GM12878 (cell line): ENCODE measurements at regions not wholly inside any gene's neighbourhood (a gene's known extent, or its start where the extent isn't known, plus 50 kb on each side); places are given as distances from the start of the nearest gene placed in this dataset.

Source experiments
- ATAC-seq: fragments of 200-7000 bp; cut with Tn5 transposase; 3 replicates; pipeline ENCODE4 v1.9.1; 2020; ENCODE audit warnings: mild to moderate bottlenecking, moderate library complexity
- BruUV-seq: library from RNA; stranded (reverse); fragments of 400-500 nt; replicated peaks from 2 replicates; lab custom pipeline; 2021; lab: Mats Ljungman, UMichigan
- CTCF ChIA-PET: fragments of 300-600 bp; sonication (Branson Sonifier 250); formaldehyde crosslinking; extraction: SDS; loops from one replicate; lab custom pipeline; 2021; ENCODE audit warnings: inconsistent platforms; lab: Yijun Ruan, JAX
- POLR2A ChIA-PET: fragments of 350-600 bp; formaldehyde crosslinking; extraction: SDS; loops from one replicate; lab custom pipeline; 2021; ENCODE audit warnings: inconsistent platforms; lab: Charles Lee
- RAD21 ChIA-PET: fragments of 300-600 bp; sonication (Branson Sonifier 250); formaldehyde crosslinking; loops from one replicate; lab custom pipeline; 2023; ENCODE audit warnings: antibody characterized with exemption; ENCODE audit not compliant: unreplicated experiment; lab: Charles Lee
- SMC1A ChIA-PET: fragments of 300-600 bp; sonication (Branson Sonifier 250); formaldehyde crosslinking; loops from one replicate; lab custom pipeline; 2023; ENCODE audit not compliant: unreplicated experiment, uncharacterized antibody; lab: Charles Lee
- DNase-seq: peaks from one replicate; pipeline ENCODE4 v3.0.0-alpha.2; 2011; ENCODE audit warnings: low read depth, low spot score
- FAIRE-seq: peaks from 3 replicates; lab custom pipeline; 2011; peaks lifted over from hg19 to GRCh38; lab: Jason Lieb, UNC
- H2AFZ ChIP-seq: 2 replicates; pipeline ENCODE4 v1.6.0; 2011; ENCODE audit warnings: low read depth, low read length, control low read depth; ENCODE audit not compliant: control insufficient read depth
- H3K27ac ChIP-seq: 2 replicates; pipeline ENCODE4 v1.5.1; 2011; ENCODE audit warnings: control low read depth; ENCODE audit not compliant: control insufficient read depth, insufficient read depth
- H3K27me3 ChIP-seq, 2 experiments: replicated peaks in 1 of 2; 2 replicates each; pipeline versions ENCODE4 v1.6.0 to v1.6.1; 2011; ENCODE audit warnings: low read length in 1 of 2; ENCODE audit not compliant: control insufficient read depth in 2 of 2, insufficient read depth in 2 of 2
- H3K36me3 ChIP-seq, 2 experiments: 2 replicates each; pipeline ENCODE4 v1.5.1; 2011; ENCODE audit warnings: low read length in 1 of 2; ENCODE audit not compliant: control insufficient read depth in 2 of 2, insufficient read depth in 2 of 2
- H3K4me1 ChIP-seq: 2 replicates; pipeline ENCODE4 v1.6.1; 2011; ENCODE audit warnings: mild to moderate bottlenecking, low read length, moderate library complexity, mixed read lengths; ENCODE audit not compliant: control insufficient read depth, insufficient read depth
- H3K4me2 ChIP-seq: 2 replicates; pipeline ENCODE4 v1.6.0; 2011; ENCODE audit warnings: control low read depth; ENCODE audit not compliant: control insufficient read depth, insufficient read depth
- H3K4me3 ChIP-seq: fragments of 200-600 bp; sonication (generic); 2 replicates; pipeline ENCODE4 v1.5.1; 2016
- H3K79me2 ChIP-seq: 2 replicates; pipeline ENCODE4 v1.6.0; 2011; ENCODE audit warnings: low read length; ENCODE audit not compliant: control insufficient read depth, insufficient read depth
- H3K9ac ChIP-seq: 2 replicates; pipeline ENCODE4 v1.8.0; 2011; ENCODE audit warnings: low read length, control low read depth, mixed read lengths; ENCODE audit not compliant: control insufficient read depth, insufficient read depth
- H3K9me3 ChIP-seq: replicated peaks from 3 replicates; pipeline ENCODE4 v1.5.1; 2011; ENCODE audit warnings: mild to moderate bottlenecking, low read length; ENCODE audit not compliant: control insufficient read depth, insufficient read depth
- H4K20me1 ChIP-seq: 2 replicates; pipeline ENCODE4 v1.6.0; 2011; ENCODE audit not compliant: control insufficient read depth, insufficient read depth
- RAD51 ChIP-seq: fragments of 450-650 bp; IDR thresholded peaks from 2 replicates; pipeline ENCODE4 v1.6.1; 2016; ENCODE audit warnings: moderate library complexity, mild to moderate bottlenecking, inconsistent platforms
- SREBF1 ChIP-seq: IDR thresholded peaks from 2 replicates; pipeline ENCODE4 v1.6.1; 2012; ENCODE audit warnings: mild to moderate bottlenecking, low read length
- WGBS: methylation state at CpG from one replicate; pipeline ENCODE4 v1.1.6; 2016; ENCODE audit warnings: low lambda C conversion rate; ENCODE audit not compliant: insufficient replicate concordance, insufficient coverage; ENCODE audit errors: missing lambda C conversion rate; 5-methylcytosine and 5-hydroxymethylcytosine counted together
- in situ Hi-C: fragments of 300-500 bp; cut with MboI; formaldehyde crosslinking; loops from 9 replicates; pipeline ENCODE4 v1.14.3; 2018; ENCODE audit warnings: mixed read lengths
- intact Hi-C: fragments of 100-400 bp; cut with micrococcal nuclease; formaldehyde crosslinking; loops from one replicate; pipeline ENCODE4 v1.14.2; 2022; ENCODE audit not compliant: unreplicated experiment
- TF ChIP-seq, protein P1 (sequence below): IDR thresholded peaks from 2 replicates; pipeline ENCODE4 v1.6.1; 2012; ENCODE audit warnings: low read depth, low read length, improper control_type of control experiment
- TF ChIP-seq, protein P2 (sequence below): fragments of 450-650 bp; IDR thresholded peaks from 2 replicates; pipeline ENCODE4 v1.6.1; 2017; ENCODE audit warnings: mild to moderate bottlenecking, low read depth, inconsistent platforms; ENCODE audit not compliant: poor library complexity, severe bottlenecking
- TF ChIP-seq, protein P3 (sequence below): fragments of 450-650 bp; IDR thresholded peaks from 2 replicates; pipeline ENCODE4 v1.6.1; 2016; ENCODE audit warnings: mild to moderate bottlenecking
- TF ChIP-seq, protein P4 (sequence below): fragments of 150-350 bp; IDR thresholded peaks from 2 replicates; pipeline ENCODE4 v1.6.1; 2016; ENCODE audit warnings: low read depth, low read length

- no peak overlapping the region for H3K4me3 ChIP-seq
- H3K79me2 ChIP-seq, result no peaks in the 10 kb centered on the region
- intact Hi-C loops (no loop called here), in situ Hi-C loops (no loop called here)
- H3K9me3 ChIP-seq, result no peaks in the 10 kb centered on the region
- no TSS peak for BruUV-seq
- FAIRE-seq (no peak), DNase-seq (no peak), ATAC-seq (no peak)
- H3K9ac ChIP-seq, result no peak overlapping the region
- H3K27me3 ChIP-seq, result no peaks in the 10 kb centered on the region
- ChIA-PET POLR2A (no interaction called here), CTCF (no interaction called here), SMC1A (interaction anchor here (0.6 kb wide), 1 partner anchor 1962 kb away, joined by 3 read pairs; no protein-coding TSS in a partner anchor), RAD21 (no interaction called here)
- no peak overlapping the region for H3K27ac ChIP-seq
- TF ChIP-seq, protein P1, sequence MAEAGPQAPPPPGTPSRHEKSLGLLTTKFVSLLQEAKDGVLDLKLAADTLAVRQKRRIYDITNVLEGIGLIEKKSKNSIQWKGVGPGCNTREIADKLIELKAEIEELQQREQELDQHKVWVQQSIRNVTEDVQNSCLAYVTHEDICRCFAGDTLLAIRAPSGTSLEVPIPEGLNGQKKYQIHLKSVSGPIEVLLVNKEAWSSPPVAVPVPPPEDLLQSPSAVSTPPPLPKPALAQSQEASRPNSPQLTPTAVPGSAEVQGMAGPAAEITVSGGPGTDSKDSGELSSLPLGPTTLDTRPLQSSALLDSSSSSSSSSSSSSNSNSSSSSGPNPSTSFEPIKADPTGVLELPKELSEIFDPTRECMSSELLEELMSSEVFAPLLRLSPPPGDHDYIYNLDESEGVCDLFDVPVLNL, result no peak
- TF ChIP-seq RAD51 (no peak), SREBF1 (no peak)
- TF ChIP-seq, protein P2, sequence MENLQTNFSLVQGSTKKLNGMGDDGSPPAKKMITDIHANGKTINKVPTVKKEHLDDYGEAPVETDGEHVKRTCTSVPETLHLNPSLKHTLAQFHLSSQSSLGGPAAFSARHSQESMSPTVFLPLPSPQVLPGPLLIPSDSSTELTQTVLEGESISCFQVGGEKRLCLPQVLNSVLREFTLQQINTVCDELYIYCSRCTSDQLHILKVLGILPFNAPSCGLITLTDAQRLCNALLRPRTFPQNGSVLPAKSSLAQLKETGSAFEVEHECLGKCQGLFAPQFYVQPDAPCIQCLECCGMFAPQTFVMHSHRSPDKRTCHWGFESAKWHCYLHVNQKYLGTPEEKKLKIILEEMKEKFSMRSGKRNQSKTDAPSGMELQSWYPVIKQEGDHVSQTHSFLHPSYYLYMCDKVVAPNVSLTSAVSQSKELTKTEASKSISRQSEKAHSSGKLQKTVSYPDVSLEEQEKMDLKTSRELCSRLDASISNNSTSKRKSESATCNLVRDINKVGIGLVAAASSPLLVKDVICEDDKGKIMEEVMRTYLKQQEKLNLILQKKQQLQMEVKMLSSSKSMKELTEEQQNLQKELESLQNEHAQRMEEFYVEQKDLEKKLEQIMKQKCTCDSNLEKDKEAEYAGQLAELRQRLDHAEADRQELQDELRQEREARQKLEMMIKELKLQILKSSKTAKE, result no peak
- TF ChIP-seq, protein P3, sequence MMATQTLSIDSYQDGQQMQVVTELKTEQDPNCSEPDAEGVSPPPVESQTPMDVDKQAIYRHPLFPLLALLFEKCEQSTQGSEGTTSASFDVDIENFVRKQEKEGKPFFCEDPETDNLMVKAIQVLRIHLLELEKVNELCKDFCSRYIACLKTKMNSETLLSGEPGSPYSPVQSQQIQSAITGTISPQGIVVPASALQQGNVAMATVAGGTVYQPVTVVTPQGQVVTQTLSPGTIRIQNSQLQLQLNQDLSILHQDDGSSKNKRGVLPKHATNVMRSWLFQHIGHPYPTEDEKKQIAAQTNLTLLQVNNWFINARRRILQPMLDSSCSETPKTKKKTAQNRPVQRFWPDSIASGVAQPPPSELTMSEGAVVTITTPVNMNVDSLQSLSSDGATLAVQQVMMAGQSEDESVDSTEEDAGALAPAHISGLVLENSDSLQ, result no peak
- TF ChIP-seq, protein P4, sequence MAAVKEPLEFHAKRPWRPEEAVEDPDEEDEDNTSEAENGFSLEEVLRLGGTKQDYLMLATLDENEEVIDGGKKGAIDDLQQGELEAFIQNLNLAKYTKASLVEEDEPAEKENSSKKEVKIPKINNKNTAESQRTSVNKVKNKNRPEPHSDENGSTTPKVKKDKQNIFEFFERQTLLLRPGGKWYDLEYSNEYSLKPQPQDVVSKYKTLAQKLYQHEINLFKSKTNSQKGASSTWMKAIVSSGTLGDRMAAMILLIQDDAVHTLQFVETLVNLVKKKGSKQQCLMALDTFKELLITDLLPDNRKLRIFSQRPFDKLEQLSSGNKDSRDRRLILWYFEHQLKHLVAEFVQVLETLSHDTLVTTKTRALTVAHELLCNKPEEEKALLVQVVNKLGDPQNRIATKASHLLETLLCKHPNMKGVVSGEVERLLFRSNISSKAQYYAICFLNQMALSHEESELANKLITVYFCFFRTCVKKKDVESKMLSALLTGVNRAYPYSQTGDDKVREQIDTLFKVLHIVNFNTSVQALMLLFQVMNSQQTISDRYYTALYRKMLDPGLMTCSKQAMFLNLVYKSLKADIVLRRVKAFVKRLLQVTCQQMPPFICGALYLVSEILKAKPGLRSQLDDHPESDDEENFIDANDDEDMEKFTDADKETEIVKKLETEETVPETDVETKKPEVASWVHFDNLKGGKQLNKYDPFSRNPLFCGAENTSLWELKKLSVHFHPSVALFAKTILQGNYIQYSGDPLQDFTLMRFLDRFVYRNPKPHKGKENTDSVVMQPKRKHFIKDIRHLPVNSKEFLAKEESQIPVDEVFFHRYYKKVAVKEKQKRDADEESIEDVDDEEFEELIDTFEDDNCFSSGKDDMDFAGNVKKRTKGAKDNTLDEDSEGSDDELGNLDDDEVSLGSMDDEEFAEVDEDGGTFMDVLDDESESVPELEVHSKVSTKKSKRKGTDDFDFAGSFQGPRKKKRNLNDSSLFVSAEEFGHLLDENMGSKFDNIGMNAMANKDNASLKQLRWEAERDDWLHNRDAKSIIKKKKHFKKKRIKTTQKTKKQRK, result no peak
- H2AFZ ChIP-seq, result no peak overlapping the region
- 0% methylated on average over 1 of the region's 1 CpG for whole genome bisulfite sequencing
- no peaks in the 10 kb centered on the region for H3K4me1 ChIP-seq
- no peaks in the 10 kb centered on the region for H3K36me3 ChIP-seq
- no peak overlapping the region for H3K4me2 ChIP-seq
- H4K20me1 ChIP-seq, result no peaks in the 10 kb centered on the region
Measured at GRCh38 chr6:147829418-147829817, 320.9 kb downstream of the SAMD5 start.
